Sigmoid colon (tissue), 4 donors: ENCODE measurements at regions not wholly inside any gene's neighbourhood (a gene's known extent, or its start where the extent isn't known, plus 50 kb on each side); places are given as distances from the start of the nearest gene placed in this dataset.

Source experiments
- EP300 ChIP-seq, 4 donors: sonication (generic); formaldehyde crosslinking; IDR thresholded peaks; one replicate each; pipeline ENCODE4 v1.6.1; 2017; ENCODE audit warnings: antibody characterized with exemption in 4 of 4
- TF ChIP-seq, protein P1 (sequence below), 4 experiments: fragments of 450-650 bp in 3 of 4; fragments of 200-600 bp in 1 of 4; IDR thresholded peaks; one replicate each; pipeline ENCODE4 v1.5.1; 2016 to 2019; ENCODE audit warnings: antibody characterized with exemption in 4 of 4, mild to moderate bottlenecking in 3 of 4, moderate library complexity in 2 of 4

DNA sequence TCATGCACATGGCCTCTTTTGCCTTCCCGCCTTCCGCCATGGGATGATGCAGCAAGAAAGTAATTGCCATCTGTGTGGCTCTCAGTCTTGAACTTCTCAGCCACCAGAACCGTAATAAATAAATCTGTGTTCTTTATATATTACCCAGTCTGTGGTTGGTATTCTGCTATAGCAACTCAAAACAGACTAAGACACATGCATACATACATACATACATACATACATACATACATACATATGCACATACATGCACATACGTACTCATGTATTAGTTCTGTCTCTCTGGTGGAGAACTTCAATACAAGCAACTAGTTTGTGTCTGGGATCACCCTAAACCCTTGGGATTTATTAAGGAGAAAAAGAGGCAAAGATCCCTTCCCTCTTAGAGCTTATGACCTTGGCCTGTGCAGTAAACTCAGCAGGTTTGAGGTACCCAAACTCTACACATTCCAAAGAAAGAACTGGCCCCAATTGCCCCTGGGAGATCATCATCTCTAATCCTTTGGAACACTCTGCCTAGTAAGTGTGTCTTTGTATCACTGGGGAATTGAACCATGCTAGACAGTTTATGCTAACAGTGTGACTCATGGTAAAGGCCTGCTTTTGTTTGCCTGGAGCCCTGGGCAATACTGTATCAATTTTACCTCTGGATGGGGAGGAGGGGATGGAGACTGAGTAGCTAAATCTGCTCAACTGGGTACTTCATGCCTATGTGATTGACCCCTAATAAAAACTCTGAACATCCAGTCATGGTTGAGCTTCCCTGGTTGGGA lies 115.6 kb upstream of the LMCD1 start:
- TF ChIP-seq, protein P1, sequence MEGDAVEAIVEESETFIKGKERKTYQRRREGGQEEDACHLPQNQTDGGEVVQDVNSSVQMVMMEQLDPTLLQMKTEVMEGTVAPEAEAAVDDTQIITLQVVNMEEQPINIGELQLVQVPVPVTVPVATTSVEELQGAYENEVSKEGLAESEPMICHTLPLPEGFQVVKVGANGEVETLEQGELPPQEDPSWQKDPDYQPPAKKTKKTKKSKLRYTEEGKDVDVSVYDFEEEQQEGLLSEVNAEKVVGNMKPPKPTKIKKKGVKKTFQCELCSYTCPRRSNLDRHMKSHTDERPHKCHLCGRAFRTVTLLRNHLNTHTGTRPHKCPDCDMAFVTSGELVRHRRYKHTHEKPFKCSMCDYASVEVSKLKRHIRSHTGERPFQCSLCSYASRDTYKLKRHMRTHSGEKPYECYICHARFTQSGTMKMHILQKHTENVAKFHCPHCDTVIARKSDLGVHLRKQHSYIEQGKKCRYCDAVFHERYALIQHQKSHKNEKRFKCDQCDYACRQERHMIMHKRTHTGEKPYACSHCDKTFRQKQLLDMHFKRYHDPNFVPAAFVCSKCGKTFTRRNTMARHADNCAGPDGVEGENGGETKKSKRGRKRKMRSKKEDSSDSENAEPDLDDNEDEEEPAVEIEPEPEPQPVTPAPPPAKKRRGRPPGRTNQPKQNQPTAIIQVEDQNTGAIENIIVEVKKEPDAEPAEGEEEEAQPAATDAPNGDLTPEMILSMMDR (IDR thresholded peaks at IDR 0.05) = no peak
- TF ChIP-seq EP300 (IDR thresholded peaks at IDR 0.05) = no peak
